ENCODE measurements at regions not wholly inside any gene's neighbourhood (a gene's known extent, or its start where the extent isn't known, plus 50 kb on each side); places are given as distances from the start of the nearest gene placed in this dataset.

DNA sequence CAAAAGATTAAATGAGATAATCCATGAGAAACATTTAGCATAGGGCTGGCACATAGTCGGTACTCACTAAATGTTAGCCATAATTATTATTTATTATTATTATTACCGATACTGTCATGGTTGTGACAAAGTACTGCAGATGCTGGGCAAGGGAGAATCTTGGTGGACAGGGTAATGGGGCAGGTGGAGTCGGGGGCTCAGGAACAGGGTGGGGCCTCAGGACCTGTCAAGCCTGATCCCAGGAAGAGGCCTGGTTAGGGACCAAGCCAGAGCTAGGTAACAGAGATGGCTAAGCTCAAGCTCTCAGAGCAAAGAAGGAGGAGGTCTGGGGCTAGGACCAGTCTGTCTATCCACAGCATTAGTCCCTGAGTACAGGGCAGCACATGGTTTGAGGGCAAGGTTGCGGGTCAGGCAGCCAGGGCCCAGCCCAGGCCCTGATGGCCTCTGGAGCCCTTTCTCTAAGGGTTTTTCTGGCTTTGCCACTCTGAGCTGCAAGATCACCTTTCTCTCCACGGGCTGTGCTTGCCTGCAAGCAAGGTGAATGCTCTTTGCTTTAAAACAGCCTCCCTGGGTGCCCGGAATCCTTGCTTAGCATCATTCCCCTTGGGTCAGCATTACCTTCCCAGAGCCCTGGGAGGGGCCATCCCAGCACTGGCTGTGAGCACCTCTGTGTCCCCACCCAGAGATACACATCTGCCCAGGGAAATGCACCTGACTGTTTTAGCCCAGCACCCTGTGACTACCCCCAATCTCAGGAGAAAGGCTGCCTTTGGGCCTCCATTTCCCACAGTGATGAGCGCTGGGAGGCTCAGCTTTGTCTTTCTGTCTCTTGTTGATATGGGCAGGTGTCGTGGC is 572.0 kb downstream of the PTPRU start:
- H3K4me3 ChIP-seq (ENCODE audit: low read depth, low read length): no peak overlapping the region
- TF ChIP-seq CTCF (IDR thresholded peaks at IDR 0.05; ENCODE audit: low read depth, low read length): no peak

DNA sequence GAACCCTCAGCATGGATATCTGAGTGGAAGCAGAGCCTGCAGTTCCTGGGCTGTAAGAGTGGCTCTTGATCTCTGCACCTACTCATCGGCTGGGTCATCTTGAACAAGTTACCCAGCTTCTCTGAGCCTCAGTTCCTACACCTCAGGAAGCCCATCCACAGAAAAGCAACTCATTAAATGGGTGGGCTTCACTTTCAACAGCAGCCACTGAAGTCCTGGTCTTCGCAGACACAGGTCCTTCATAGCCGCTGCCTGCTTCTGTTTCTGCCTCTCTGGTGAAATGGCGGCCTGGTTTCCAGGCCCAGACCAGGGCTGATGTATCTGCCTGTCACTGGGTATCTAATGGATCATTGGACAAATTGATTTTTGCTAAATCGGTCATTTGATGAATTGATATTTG is 571.4 kb downstream of the PTPRU start:
- H3K4me3 ChIP-seq (ENCODE audit: low read depth, low read length): no peak overlapping the region
- no peak for TF ChIP-seq CTCF (IDR thresholded peaks at IDR 0.05; ENCODE audit: low read depth, low read length)

DNA sequence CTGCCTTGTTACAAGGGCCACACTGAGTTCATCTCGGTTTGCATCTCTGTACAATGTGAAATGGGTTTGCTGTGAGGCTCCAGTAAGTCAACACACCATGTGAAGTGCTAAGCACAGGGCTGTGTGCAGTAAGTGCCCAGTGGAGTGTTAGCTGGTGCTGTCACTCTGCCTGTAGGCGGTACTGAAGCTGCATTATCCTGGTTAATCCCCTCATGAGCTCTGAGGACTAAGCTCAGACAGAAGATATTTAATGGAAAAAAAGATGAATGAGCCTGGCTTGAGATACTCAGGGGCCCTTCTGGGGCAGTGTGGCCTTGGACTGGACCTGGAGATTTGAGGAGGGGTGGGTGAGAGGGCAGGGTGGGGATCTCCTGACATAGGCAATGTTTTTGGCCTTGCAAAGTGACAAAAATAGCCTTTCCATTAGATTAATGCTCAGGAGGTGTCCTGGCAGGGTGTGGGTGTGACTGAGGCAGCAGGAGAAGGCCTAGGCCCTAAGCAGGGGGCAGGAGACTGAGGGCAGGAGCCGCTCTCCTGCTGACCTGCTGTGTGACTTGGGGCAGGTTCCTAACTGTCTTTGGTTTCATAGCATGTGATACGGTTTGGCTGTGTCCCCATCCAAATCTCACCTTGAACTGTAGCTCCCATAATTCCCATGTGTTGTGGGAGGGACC is 570.5 kb downstream of the PTPRU start:
- H3K4me3 ChIP-seq (ENCODE audit: low read depth, low read length): no peak overlapping the region
- TF ChIP-seq CTCF (IDR thresholded peaks at IDR 0.05; ENCODE audit: low read depth, low read length): no peak

DNA sequence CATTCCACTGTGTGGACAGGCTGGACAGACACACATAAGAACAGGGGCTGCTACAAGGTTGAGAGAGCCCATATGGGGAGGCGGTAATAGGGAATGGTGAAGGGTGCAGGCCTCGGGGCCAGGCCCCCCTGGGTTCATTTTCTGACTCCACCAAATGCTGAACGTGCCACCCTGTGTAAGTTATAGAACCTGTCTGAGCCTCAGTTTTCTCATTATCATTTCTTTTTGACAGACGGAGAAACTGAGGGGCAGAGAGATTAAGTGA is 569.5 kb downstream of the PTPRU start:
- no peak overlapping the region for H3K4me3 ChIP-seq (ENCODE audit: low read depth, low read length)
- no peak for TF ChIP-seq CTCF (IDR thresholded peaks at IDR 0.05; ENCODE audit: low read depth, low read length)

DNA sequence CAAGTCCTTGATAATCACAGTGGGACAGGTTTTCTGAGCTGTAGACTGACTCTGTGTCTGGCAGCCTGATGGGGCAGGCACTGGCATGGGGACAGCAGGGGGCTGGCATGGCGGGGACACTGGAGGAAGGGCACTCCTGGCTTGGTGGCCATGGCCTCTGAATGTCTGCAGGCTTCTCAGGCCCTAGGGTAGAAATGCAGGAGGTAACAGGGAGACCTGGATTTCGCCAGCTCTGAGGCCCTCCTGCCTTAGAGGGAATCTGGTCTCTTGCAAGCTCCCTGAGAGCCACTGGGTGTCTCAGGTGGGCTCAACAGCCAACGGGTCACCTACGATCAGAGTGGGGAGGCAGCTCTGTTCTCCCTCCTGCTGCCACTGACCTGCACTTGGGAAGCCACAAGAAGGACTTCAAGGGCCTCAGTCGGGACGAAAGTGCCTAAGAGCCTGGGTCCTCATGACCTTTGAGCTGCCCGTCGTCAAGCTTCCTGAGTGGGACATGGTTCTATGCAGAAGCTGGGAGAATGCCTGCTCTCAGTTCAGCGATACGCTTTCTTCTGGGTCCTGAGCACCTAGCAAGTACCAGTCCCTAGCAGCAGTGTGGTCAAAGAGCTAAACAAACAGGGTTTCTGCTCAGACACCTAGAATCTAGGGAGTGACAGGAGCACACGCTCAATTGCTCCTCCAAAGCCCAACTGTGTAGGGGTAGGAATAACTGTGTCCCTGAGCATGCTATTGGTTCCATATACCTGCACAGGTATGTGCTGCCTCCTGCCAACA is 569.0 kb downstream of the PTPRU start:
- no peak for TF ChIP-seq CTCF (IDR thresholded peaks at IDR 0.05; ENCODE audit: low read depth, low read length)
- H3K4me3 ChIP-seq (ENCODE audit: low read depth, low read length): no peak overlapping the region

DNA sequence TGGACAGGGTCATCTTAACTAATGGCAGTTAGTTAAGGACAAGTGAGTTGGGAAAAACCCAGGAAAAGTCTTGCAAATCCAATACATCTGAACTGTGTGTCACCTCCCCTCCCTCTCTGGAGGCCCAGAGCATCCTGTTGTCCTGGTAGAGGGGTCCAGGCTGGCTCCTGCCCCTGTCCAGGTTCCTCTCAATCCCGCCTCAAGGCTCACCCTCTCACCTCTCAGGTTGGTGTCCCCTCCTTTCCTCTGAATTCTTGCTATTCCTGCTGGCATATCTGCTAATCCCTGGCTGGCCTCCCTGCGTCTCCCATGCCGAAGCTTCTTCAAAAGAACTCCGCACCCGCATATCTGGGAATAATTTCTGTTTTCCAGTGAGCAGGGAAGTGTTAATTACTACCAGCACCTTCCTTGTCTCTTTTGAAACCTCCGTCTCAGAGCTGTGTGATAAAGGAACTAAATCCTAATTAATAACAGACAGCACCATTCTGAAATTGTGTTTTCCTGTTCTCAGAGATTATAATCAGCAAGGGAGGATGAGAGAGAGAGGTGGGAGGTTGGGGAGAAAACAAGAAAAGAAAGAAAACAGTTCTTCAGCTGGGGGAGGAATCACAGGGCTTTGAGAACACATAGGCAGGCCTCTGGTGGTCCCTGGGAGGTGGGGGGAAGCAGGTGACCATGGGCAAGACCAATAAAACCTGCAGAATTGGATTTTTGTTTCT is 568.0 kb downstream of the PTPRU start:
- no peak overlapping the region for H3K4me3 ChIP-seq (ENCODE audit: low read depth, low read length)
- TF ChIP-seq CTCF (IDR thresholded peaks at IDR 0.05; ENCODE audit: low read depth, low read length): no peak

Data from WI38 (cell line).